ENCODE measurements at regions not wholly inside any gene's neighbourhood (a gene's known extent, or its start where the extent isn't known, plus 50 kb on each side); places are given as distances from the start of the nearest gene placed in this dataset.

GRCh38 chr2:39529836-39530235, 92.8 kb upstream of the MAP4K3 start:
- no peak for TF ChIP-seq SIN3A (IDR thresholded peaks at IDR 0.05; ENCODE audit: borderline replicate concordance, insufficient read depth, low read depth, low read length)
- TF ChIP-seq, protein P1, sequence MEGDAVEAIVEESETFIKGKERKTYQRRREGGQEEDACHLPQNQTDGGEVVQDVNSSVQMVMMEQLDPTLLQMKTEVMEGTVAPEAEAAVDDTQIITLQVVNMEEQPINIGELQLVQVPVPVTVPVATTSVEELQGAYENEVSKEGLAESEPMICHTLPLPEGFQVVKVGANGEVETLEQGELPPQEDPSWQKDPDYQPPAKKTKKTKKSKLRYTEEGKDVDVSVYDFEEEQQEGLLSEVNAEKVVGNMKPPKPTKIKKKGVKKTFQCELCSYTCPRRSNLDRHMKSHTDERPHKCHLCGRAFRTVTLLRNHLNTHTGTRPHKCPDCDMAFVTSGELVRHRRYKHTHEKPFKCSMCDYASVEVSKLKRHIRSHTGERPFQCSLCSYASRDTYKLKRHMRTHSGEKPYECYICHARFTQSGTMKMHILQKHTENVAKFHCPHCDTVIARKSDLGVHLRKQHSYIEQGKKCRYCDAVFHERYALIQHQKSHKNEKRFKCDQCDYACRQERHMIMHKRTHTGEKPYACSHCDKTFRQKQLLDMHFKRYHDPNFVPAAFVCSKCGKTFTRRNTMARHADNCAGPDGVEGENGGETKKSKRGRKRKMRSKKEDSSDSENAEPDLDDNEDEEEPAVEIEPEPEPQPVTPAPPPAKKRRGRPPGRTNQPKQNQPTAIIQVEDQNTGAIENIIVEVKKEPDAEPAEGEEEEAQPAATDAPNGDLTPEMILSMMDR (IDR thresholded peaks at IDR 0.05) = no peak
- no peak for TF ChIP-seq POLR2AphosphoS5 (IDR thresholded peaks at IDR 0.05; ENCODE audit: low read depth, low read length)
- TF ChIP-seq REST (IDR thresholded peaks at IDR 0.05; ENCODE audit: insufficient read depth in 1 of 2, low read depth in 2 of 2, low read length in 1 of 2) = no peak
- TF ChIP-seq TCF7L2 (IDR thresholded peaks at IDR 0.05; ENCODE audit: low read depth, low read length) = no peak

All from Panc1 (cell line).